Ectodermal cell (in vitro differentiated cells): ENCODE measurements at regions not wholly inside any gene's neighbourhood (a gene's known extent, or its start where the extent isn't known, plus 50 kb on each side); places are given as distances from the start of the nearest gene placed in this dataset.
"Not testable (repeated sequence)": the region's sequence is repeated elsewhere in the genome, so short reads cannot be mapped to it uniquely, and the experiment has no call there.

Experiments
- H3K27ac ChIP-seq: 2 replicates; pipeline ENCODE4 v1.7.0; 2013; ENCODE audit warnings: mild to moderate bottlenecking, low read depth, low read length; ENCODE audit not compliant: insufficient read depth, poor library complexity, severe bottlenecking
- H3K27me3 ChIP-seq: 2 replicates; pipeline ENCODE4 v1.7.0; 2013; ENCODE audit warnings: mild to moderate bottlenecking, low read length; ENCODE audit not compliant: insufficient read depth, control insufficient read depth, poor library complexity, severe bottlenecking
- H3K36me3 ChIP-seq: one replicate; pipeline ENCODE4 v1.7.0; 2013; ENCODE audit warnings: low read length; ENCODE audit not compliant: control insufficient read depth, insufficient read depth
- H3K4me1 ChIP-seq: one replicate; pipeline ENCODE4 v1.7.0; 2013; ENCODE audit warnings: low read length; ENCODE audit not compliant: control insufficient read depth, insufficient read depth
- H3K4me3 ChIP-seq: 2 replicates; pipeline ENCODE4 v1.7.0; 2013; ENCODE audit warnings: low read depth, low read length, control low read depth; ENCODE audit not compliant: insufficient read depth
- H3K9me3 ChIP-seq: 2 replicates; pipeline ENCODE4 v1.7.0; 2013; ENCODE audit warnings: mild to moderate bottlenecking, low read length, moderate library complexity; ENCODE audit not compliant: control insufficient read depth
- WGBS, 2 experiments: methylation state at CpG; one replicate each; pipeline ENCODE4 v1.1.7; 2013; ENCODE audit warnings: missing lambda C conversion rate in 2 of 2; 5-methylcytosine and 5-hydroxymethylcytosine counted together

DNA sequence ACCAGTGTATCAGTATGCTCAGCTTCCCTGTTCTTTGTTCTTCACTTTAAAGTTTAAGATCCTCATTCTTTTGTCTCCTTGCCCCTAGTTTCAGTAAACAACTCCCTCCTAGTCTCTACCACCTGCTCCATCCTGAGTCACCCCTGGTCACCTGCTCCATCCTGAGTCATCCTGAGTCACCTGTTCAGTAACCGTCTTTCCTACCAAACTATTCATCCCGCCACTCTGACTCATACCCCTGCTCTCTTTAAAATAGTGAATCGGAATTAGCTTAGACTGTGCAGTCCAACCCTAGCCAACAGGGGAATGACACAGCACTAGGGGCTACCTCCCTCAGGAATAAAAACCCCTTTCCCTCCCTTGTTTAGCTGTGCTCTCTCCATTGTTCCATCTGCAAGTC lies 888.1 kb upstream of the MDGA2 start:
- 92 to 96% methylated on average over 3 of the region's 3 CpGs for WGBS, 2 experiments

DNA sequence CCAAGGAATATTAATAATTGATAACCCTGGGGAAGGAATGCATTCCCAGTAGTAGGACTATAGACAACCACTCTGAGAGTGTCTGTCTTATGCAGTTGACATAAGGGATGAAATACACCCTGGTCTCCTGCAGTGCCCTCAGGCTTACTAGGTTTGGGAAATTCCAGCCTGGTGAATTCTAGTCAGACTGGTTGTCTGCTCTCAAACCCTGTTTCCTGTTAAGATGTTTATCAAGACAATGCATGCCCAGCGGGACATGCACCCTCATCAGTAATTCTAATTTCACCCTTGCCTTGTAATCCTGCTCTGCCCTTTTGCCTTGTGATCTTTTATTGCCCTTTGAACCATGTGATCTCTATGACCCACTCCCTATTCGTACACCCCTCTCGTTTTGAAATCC lies 886.0 kb upstream of the MDGA2 start:
- H3K27me3 ChIP-seq, H3K36me3 ChIP-seq, H3K9me3 ChIP-seq, H3K27ac ChIP-seq, H3K4me3 ChIP-seq, H3K4me1 ChIP-seq: not testable (repeated sequence)
- WGBS, 2 experiments = 62 to 66% methylated on average over 3 of the region's 3 CpGs

More for the DNA sequence above, 888.1 kb upstream of the MDGA2 start:
- Histone ChIP-seq H3K9me3 (no peaks in the 10 kb centered on the region), H3K27me3 (no peaks in the 10 kb centered on the region), H3K27ac (no peak overlapping the region), H3K4me3 (no peak overlapping the region), H3K36me3 (no peaks in the 10 kb centered on the region), H3K4me1 (no peaks in the 10 kb centered on the region)

DNA sequence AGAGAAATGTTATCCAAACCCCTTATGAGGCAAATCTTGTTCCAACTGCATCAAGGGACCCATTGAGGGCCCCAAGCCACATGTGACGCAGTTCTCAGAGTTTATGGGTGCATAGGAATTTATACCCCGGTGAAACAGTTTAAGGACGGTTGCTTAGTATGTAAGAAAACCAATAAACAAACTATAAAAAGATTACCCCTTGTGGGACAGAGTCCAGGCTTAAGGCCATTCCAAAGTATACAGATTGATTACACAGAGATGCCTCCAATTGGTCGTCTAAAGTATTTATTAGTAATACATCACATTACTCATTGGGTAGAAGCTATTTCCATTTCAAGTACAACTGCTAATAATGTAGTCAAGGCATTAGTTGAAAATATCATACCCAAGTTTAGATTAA lies 885.0 kb upstream of the MDGA2 start:
- H3K27ac ChIP-seq = no peak overlapping the region
- H3K36me3 ChIP-seq = no peaks in the 10 kb centered on the region
- H3K4me1 ChIP-seq = no peaks in the 10 kb centered on the region
- no peak overlapping the region for H3K4me3 ChIP-seq
- H3K27me3 ChIP-seq = no peaks in the 10 kb centered on the region
- 95 to 96% methylated on average over 3 of the region's 4 CpGs for WGBS, 2 experiments
- no peaks in the 10 kb centered on the region for H3K9me3 ChIP-seq

DNA sequence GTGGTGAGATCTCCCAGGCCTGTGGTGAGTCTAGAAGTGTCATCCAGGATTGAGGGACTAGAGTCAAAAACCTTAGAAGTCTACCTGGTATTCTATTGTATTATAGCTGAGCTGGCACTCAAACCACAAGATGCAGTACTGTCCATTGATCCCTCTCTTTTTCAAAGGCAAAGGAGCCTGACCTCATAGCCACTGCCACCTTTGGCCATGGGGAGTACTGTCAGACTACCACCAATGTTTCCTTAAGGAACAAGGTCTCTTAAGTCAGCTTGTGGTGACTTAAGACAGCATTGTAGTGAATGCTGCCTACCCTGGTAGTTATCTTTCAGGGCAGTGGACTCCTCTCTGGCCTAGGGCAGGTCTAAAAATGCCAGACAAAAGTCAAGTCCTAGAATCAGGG lies 878.0 kb upstream of the MDGA2 start:
- no peaks in the 10 kb centered on the region for H3K36me3 ChIP-seq
- no peak overlapping the region for H3K27ac ChIP-seq
- no peaks in the 10 kb centered on the region for H3K4me1 ChIP-seq
- no peaks in the 10 kb centered on the region for H3K27me3 ChIP-seq
- no peak overlapping the region for H3K4me3 ChIP-seq
- no peaks in the 10 kb centered on the region for H3K9me3 ChIP-seq

DNA sequence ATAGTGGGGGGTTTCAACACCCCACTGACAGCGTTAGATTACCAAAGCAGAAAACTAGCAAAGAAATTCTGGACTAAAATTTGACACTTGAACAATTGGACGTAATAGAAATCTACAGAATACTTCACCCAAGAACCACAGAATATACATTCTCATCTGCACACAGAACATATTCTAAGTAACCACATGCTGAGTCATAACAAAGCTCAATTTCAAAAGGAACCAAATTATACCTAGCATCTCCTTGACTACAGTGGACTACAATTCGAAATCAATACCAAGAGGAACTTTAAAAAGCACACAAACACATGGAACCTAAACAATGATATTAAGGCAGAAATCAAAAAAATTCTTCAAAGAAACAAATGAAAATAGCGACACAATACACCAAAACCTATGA lies 871.6 kb upstream of the MDGA2 start:
- Histone ChIP-seq H3K27ac (no peak overlapping the region), H3K27me3 (no peaks in the 10 kb centered on the region), H3K9me3 (no peaks in the 10 kb centered on the region), H3K4me1 (no peaks in the 10 kb centered on the region), H3K36me3 (no peaks in the 10 kb centered on the region), H3K4me3 (no peak overlapping the region)
- WGBS, 2 experiments = 80 to 86% methylated on average over 2 to 3 of the region's 4 CpGs

DNA sequence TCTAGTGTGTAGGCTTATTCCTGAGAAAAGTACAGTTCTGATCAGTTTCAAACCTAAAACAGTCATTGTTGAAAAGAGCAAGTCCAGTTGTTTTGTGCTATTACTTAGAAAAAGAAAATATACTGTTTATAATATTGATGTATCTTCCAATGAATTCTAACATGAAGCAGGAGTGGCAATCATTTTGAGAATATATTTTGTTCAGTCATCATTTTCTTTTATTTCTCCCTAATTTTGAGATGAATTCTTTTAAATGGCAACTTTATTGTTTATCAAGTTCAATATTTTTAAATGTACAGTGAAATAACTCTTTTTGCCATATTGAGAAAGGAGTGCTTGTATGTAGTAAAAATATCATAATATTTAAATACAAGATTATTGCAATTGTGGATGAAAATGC lies 862.2 kb upstream of the MDGA2 start:
- Histone ChIP-seq H3K27me3 (no peaks in the 10 kb centered on the region), H3K36me3 (no peaks in the 10 kb centered on the region), H3K4me1 (no peaks in the 10 kb centered on the region), H3K27ac (no peak overlapping the region), H3K4me3 (no peak overlapping the region), H3K9me3 (no peaks in the 10 kb centered on the region)

DNA sequence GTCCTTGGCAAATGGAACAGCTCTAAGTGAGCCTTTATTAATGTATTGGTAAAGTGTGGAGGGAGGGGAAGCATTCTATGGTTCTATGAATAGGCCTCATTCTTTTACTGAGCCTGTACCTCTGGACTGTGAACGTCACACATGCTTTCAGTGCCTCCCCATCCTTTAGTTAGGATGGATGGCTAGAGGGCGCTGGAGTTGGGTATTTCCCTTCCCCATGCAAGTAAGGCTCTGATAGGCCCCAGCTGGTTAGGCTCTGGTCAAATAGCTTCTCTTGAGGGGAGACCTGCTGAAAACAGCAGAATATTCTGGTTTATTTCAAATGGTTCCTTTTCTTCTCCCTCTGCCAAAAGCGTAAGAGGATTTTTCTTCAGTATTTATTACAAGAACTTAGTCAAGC lies 860.9 kb upstream of the MDGA2 start:
- 50 to 52% methylated on average over 3 of the region's 3 CpGs for WGBS, 2 experiments
- Histone ChIP-seq H3K4me3 (no peak overlapping the region), H3K4me1 (no peaks in the 10 kb centered on the region), H3K27me3 (no peaks in the 10 kb centered on the region), H3K27ac (no peak overlapping the region), H3K36me3 (no peaks in the 10 kb centered on the region), H3K9me3 (no peaks in the 10 kb centered on the region)

DNA sequence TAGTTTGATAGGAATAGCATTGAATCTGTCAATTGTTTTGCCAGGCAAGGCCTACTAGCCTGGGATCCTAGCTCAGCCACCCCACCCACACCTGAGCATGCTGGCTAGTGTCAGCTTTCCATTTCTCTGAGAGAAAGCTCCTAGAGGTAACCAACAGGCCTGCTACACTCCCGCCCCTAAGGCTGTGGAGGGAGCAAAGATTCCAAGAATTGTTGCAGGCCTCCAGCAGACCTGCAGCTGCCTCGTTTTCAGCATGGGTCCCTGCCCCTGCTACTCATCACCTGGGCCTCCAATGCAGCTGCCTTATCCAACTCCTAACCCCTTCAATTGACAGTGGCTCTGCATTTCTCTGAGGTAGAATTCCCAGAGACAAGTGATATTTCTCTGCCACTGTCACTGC lies 852.4 kb upstream of the MDGA2 start:
- H3K27me3 ChIP-seq = no peaks in the 10 kb centered on the region
- H3K9me3 ChIP-seq = no peaks in the 10 kb centered on the region
- no peak overlapping the region for H3K27ac ChIP-seq
- WGBS, 2 experiments = 33 to 35% methylated on average over 2 of the region's 2 CpGs
- no peaks in the 10 kb centered on the region for H3K36me3 ChIP-seq
- H3K4me1 ChIP-seq = no peaks in the 10 kb centered on the region
- no peak overlapping the region for H3K4me3 ChIP-seq

DNA sequence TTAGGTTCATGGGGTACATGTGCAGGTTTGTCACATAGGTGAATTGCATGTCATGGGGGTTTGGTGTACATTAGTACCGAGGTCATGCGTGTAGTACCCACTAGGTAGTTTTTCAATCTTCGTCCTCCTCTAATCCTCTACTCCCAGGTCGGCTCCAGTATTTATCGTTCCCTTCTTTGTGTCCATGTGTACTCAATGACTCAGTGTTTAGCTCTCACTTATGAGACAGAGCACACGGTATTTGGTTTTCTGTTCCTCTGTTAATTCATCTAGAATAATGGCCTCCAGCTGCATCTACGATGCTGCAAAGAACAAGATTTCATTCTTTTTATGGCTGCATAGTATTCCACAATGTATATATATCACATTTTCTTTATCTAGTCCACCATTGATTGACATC lies 850.9 kb upstream of the MDGA2 start:
- Histone ChIP-seq H3K4me3 (no peak overlapping the region), H3K36me3 (no peaks in the 10 kb centered on the region), H3K27me3 (no peaks in the 10 kb centered on the region), H3K9me3 (no peaks in the 10 kb centered on the region), H3K27ac (no peak overlapping the region), H3K4me1 (no peaks in the 10 kb centered on the region)
- WGBS, 2 experiments = 77 to 79% methylated on average over 7 of the region's 7 CpGs

DNA sequence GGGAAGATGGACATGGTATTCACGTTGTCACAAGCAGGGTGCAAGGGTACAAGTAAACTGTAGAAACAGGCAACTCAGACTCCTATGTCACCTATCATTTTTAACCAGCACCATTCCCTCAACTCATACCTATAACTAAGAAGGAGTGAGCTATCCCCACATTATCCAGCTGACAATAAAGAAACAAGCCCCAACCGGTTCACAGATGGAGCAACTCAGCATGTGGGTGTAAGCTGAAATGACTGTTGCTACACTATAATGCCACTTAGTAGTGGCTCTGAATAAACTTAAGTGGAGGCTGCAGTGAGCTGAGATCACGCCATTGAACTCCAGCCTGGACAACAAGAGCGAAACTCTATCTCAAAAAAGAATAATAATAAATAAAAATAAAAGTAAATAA lies 829.5 kb upstream of the MDGA2 start:
- 57 to 90% methylated on average over 2 of the region's 4 CpGs for WGBS, 2 experiments
- H3K36me3 ChIP-seq = no peaks in the 10 kb centered on the region
- H3K9me3 ChIP-seq = no peaks in the 10 kb centered on the region
- H3K4me1 ChIP-seq = no peaks in the 10 kb centered on the region
- no peak overlapping the region for H3K4me3 ChIP-seq
- no peak overlapping the region for H3K27ac ChIP-seq
- H3K27me3 ChIP-seq = no peaks in the 10 kb centered on the region

DNA sequence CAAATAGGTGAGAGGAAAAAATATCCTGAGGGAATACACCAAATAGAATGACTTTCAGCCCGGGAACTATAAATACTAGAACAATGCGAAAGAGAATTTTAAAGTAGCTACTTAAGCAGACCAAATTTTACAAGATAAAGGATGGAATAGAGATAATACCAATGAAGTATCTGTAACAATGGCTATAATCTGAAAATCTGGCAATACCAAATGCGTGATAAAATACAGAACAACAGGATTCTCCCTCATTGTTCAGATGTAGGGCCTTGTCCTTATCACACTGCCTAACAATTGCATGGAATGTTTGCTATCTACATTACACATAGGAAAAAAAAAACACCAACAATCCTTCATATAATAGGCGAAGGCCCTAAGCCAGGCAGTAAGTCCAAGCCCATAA lies 815.4 kb upstream of the MDGA2 start:
- no peaks in the 10 kb centered on the region for H3K27me3 ChIP-seq
- 89 to 97% methylated on average over 3 to 4 of the region's 4 CpGs for WGBS, 2 experiments
- no peaks in the 10 kb centered on the region for H3K9me3 ChIP-seq
- H3K4me3 ChIP-seq = no peak overlapping the region
- H3K27ac ChIP-seq = no peak overlapping the region
- no peaks in the 10 kb centered on the region for H3K36me3 ChIP-seq
- H3K4me1 ChIP-seq = no peaks in the 10 kb centered on the region
